DLD1 (cell line): ENCODE measurements at regions not wholly inside any gene's neighbourhood (a gene's known extent, or its start where the extent isn't known, plus 50 kb on each side); places are given as distances from the start of the nearest gene placed in this dataset.
"Not testable (repeated sequence)": the region's sequence is repeated elsewhere in the genome, so short reads cannot be mapped to it uniquely, and the experiment has no call there.

Experiments
- in situ Hi-C: cut with HindIII; loops from 2 replicates; pipeline ENCODE4 v1.10.0; 2017; ENCODE audit warnings: low sequenced_read_pairs

DNA sequence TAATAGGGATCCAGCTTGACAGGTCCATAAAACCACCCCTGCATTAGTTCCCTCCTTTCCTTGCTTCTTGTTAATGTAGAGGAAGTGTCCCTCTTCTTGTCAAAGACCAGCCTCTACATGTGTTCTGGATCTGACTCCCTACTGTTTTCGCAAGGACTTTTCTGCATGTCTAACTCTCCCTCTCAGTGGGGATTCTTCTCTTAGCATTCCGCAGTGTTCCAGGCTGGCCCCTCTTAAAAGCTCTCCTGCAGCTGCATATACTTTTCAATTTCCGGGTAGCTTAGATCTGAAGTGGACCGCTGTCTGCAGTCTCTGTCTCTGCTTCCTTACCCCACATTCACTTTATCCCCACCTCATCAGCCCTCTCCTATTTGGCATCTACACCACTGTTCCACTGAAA lies 96.1 kb upstream of the MAN1A1 start:
- in situ Hi-C loops = no loop called here

DNA sequence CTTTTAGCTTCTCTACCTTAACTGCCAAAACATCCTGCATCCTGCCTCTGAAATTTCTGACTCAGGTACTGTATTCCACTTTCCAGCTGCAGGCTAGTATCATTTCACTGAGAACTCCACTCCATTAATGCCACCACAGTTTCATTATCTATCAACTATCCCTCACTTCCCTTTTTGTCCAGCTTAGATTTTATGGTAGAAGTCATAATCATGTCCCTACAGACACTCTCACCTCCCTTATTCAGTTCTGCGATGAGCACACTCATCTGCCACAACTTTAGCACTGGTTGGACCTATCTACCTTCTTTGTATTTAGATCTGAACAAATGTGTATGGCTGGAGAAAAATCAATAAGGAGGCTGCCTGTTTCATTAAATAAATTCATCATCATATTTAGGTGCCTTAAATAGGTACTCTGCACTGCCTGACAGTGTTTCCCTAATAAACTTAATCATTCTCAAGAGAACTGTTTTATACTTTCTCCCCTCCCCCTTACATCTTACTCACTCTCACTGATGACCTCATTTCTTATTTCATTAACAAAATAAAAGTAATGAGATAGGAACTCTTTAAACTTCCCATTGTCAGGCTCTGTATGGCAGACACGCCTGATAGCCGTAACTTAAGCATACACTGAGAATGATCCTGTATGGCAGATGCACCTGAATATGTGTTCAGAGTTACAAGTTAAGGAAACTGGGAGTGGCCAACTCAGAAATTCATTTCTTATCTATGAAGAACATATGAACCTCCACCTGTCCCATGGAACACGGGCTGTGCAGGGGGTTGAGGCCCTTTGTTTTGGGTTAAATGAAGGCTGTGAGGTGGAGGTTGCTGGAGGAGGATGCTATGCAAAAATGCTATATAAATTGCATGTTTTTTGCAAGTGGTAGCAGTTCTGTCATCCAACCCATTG lies 95.3 kb upstream of the MAN1A1 start:
- in situ Hi-C loops = no loop called here

GRCh38 chr6:119443993-119444641 lies 94.6 kb upstream of the MAN1A1 start:
- in situ Hi-C loops = no loop called here

DNA sequence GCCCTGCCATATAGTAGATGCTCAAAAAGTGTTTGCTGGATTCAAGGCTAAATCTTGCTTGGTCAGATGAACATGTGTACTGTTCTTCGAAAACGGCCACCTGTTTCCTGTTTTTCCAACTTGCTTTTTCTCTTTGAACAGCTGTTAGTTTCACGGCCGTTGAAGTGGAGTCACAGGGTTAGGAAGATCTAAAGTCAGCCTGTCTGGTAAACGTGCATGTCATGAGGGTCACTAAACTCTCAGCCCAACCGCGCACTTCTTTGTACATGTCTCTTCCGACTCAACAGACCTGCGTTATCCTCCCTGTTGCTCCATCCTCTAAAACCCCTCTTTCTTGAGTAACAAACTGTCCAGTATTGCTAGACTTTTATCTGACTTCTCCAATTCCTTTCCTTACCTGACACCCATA lies 93.2 kb upstream of the MAN1A1 start:
- in situ Hi-C loops = no loop called here

DNA sequence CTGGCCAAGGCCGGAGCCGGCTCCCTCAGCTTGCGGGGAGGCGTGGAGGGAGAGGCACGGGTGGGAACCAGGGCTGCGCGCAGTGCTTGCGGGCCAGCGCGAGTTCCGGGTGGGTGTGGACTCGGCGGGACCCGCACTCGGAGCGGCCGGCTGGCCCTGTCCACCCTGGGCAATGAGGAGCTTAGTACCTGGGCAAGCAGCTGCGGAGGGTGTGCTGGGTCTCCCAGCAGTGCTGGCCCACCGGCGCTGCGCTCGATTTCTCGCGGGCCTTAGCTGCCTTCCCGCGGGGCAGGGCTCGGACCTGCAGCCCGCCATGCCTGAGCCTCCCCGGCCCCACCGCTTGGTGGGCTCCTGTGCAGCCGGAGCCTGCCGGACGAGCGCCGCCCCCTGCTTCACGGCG lies 91.4 kb upstream of the MAN1A1 start:
- in situ Hi-C loops = no loop called here

DNA sequence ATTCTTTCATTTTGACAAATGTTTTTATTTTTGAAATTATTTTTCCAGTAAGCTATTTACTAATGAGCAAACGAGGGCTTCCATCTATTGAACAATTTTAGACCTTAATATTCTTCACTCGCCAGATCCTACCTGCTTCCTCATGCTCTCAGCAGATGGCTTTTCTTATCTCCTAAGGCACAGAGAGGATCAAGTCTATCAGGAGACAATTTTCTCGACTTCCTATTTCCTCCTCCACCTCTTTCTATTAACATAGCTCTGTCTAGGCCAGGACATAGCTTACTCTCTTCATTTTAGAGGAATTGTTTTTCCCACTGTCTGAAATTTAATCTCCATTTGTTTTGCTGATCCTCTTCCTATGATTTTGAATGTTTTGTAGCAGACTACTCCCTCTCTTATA lies 87.0 kb upstream of the MAN1A1 start:
- in situ Hi-C loops = no loop called here

DNA sequence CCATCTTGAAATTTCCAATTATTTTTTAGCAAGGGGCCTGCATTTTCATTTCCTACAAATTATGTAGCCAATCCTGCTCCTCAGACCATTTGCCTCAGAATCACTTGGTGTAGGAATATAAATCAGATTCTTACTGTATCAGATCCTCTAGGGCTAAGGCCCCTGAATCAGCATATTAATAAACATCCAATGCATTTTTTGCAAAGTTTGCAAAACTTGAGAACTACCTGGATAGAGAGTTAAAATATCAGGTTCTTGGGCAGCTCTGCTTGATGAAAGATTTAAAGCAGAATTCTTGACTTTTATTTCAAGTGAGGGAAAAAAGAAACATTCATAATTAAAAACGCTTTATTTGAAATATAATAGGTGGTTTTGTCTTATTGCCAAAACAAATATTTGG lies 82.2 kb upstream of the MAN1A1 start:
- in situ Hi-C loops = no loop called here

DNA sequence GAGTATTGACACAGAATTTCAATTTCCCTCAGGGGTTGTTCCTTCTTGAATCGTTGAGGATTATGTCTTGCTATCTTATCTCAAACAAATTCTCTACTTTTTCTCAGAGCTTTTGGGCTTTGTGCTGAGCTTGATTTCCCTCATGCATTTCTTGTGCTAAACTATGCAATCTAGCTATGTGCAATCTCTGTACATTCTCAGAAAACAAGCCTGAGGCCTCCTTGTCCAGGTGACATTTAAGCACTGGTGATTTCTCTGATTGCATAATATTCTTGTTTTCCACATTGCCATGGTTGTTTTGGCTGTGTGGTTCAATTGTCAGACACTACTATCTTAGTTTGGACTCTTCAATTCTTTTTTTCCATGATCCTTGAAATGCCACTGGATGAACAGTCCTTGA lies 81.2 kb upstream of the MAN1A1 start:
- in situ Hi-C loops = no loop called here

- in situ Hi-C loops = no loop called here
Measured at GRCh38 chr6:119428633-119429032, 79.1 kb upstream of the MAN1A1 start.

- in situ Hi-C loops = no loop called here
Measured at GRCh38 chr6:119426619-119427018, 77.1 kb upstream of the MAN1A1 start.

GRCh38 chr6:119423996-119424395 lies 74.4 kb upstream of the MAN1A1 start:
- in situ Hi-C loops = no loop called here

GRCh38 chr6:119418084-119418483 lies 68.5 kb upstream of the MAN1A1 start:
- in situ Hi-C loops = not testable (repeated sequence)

- in situ Hi-C loops = no loop called here
Measured at GRCh38 chr6:119407156-119407555, 57.6 kb upstream of the MAN1A1 start.

DNA sequence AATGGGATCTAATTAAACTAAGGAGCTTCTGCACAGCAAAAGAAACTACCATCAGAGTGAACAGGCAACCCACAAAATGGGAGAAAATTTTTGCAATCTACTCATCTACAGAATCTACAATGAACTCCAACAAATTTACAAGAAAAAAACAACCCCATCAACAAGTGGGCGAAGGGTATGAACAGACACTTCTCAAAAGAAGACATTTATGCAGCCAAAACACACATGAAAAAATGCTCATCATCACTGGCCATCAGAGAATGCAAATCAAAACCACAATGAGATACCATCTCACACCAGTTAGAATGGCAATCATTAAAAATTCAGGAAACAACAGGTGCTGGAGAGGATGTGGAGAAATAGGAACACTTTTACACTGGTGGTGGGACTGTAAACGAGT lies 55.6 kb upstream of the MAN1A1 start:
- in situ Hi-C loops = not testable (repeated sequence)
